G401.6 (cell line): ENCODE measurements at regions not wholly inside any gene's neighbourhood (a gene's known extent, or its start where the extent isn't known, plus 50 kb on each side); places are given as distances from the start of the nearest gene placed in this dataset.

Source experiments
- FAIRE-seq: peaks from 2 replicates; lab custom pipeline; 2012; peaks lifted over from hg19 to GRCh38; lab: Jason Lieb, UNC

- no peak for FAIRE-seq
These were observed 519.2 kb upstream of the B3GALT2 start for GRCh38 chr1:193705554-193705981.

GRCh38 chr1:193703655-193704054, 517.2 kb upstream of the B3GALT2 start:
- no peak for FAIRE-seq

- FAIRE-seq = no peak
These were observed 516.7 kb upstream of the B3GALT2 start for GRCh38 chr1:193703121-193703520.

- FAIRE-seq = no peak
These were observed 515.3 kb upstream of the B3GALT2 start for GRCh38 chr1:193701759-193702158.

- FAIRE-seq = no peak
These were observed 514.4 kb upstream of the B3GALT2 start for GRCh38 chr1:193700710-193701355.

- FAIRE-seq = no peak
These were observed 512.8 kb upstream of the B3GALT2 start for GRCh38 chr1:193699261-193699660.

- FAIRE-seq = no peak
These were observed 511.4 kb upstream of the B3GALT2 start for GRCh38 chr1:193697776-193698175.

GRCh38 chr1:193697115-193697762, 510.8 kb upstream of the B3GALT2 start:
- FAIRE-seq = no peak

GRCh38 chr1:193694741-193695140, 508.3 kb upstream of the B3GALT2 start:
- no peak for FAIRE-seq

GRCh38 chr1:193685986-193686385, 499.6 kb upstream of the B3GALT2 start:
- FAIRE-seq = no peak

GRCh38 chr1:193681422-193681821, 495.0 kb upstream of the B3GALT2 start:
- FAIRE-seq = no peak

GRCh38 chr1:193680924-193681316, 494.5 kb upstream of the B3GALT2 start:
- no peak for FAIRE-seq

GRCh38 chr1:193680247-193680923, 494.0 kb upstream of the B3GALT2 start:
- FAIRE-seq = no peak

- FAIRE-seq = no peak
These were observed 491.5 kb upstream of the B3GALT2 start for GRCh38 chr1:193677874-193678273.

GRCh38 chr1:193676996-193677549, 490.7 kb upstream of the B3GALT2 start:
- no peak for FAIRE-seq

- FAIRE-seq = no peak
These were observed 488.0 kb upstream of the B3GALT2 start for GRCh38 chr1:193674292-193674944.

GRCh38 chr1:193666485-193667083, 480.2 kb upstream of the B3GALT2 start:
- no peak for FAIRE-seq

GRCh38 chr1:193663965-193664364, 477.6 kb upstream of the B3GALT2 start:
- FAIRE-seq = no peak

GRCh38 chr1:193662030-193662429, 475.6 kb upstream of the B3GALT2 start:
- FAIRE-seq = no peak

GRCh38 chr1:193661385-193661784, 475.0 kb upstream of the B3GALT2 start:
- FAIRE-seq = no peak

- FAIRE-seq = no peak
These were observed 474.0 kb upstream of the B3GALT2 start for GRCh38 chr1:193660428-193660827.

GRCh38 chr1:193658691-193659090, 472.3 kb upstream of the B3GALT2 start:
- FAIRE-seq = no peak
